WTC11 (cell line): ENCODE measurements at regions not wholly inside any gene's neighbourhood (a gene's known extent, or its start where the extent isn't known, plus 50 kb on each side); places are given as distances from the start of the nearest gene placed in this dataset.

ENCODE experiments used
- ATAC-seq: fragments of 200-7000 bp; cut with Tn5 transposase; 2 replicates; pipeline ENCODE4 v1.10.0; 2021; ENCODE audit warnings: mild to moderate bottlenecking, moderate library complexity
- CTCF ChIA-PET: fragments of 300-600 bp; sonication (Branson Sonifier 250); formaldehyde crosslinking; loops from one replicate; lab custom pipeline; 2021; ENCODE audit warnings: antibody characterized with exemption; lab: Charles Lee
- POLR2A ChIA-PET: fragments of 350-600 bp; sonication (Branson Sonifier 250); formaldehyde crosslinking; loops from one replicate; lab custom pipeline; 2021; ENCODE audit warnings: antibody characterized with exemption; lab: Charles Lee
- DNase-seq: peaks from one replicate; pipeline ENCODE4 v3.0.0; 2021; ENCODE audit warnings: low spot score
- H3K27ac Mint-ChIP-seq: 2 replicates; pipeline ENCODE4 v1.8.0; 2021; ENCODE audit warnings: mixed read lengths
- H3K27me3 Mint-ChIP-seq: 2 replicates; pipeline ENCODE4 v1.8.0; 2021; ENCODE audit warnings: low read depth, mild to moderate bottlenecking, moderate library complexity, mixed read lengths
- H3K36me3 Mint-ChIP-seq: 2 replicates; pipeline ENCODE4 v1.8.0; 2021; ENCODE audit warnings: mixed read lengths
- H3K4me1 Mint-ChIP-seq: 2 replicates; pipeline ENCODE4 v1.8.0; 2022; ENCODE audit warnings: mixed read lengths
- H3K4me3 Mint-ChIP-seq: 2 replicates; pipeline ENCODE4 v1.8.0; 2021; ENCODE audit warnings: mild to moderate bottlenecking, moderate library complexity, mixed read lengths
- H3K9me3 Mint-ChIP-seq: 2 replicates; pipeline ENCODE4 v1.8.0; 2021; ENCODE audit warnings: mixed read lengths
- CBFB ChIP-seq: sonication (generic); formaldehyde crosslinking; IDR thresholded peaks from 2 replicates; pipeline ENCODE4 v1.8.1; 2022; ENCODE audit warnings: mild to moderate bottlenecking, low read depth, missing genetic modification reagents
- CTCF ChIP-seq: fragments of 200-600 bp; IDR thresholded peaks from 2 replicates; pipeline ENCODE4 v1.8.0; 2022; ENCODE audit warnings: antibody characterized with exemption
- ELF4 ChIP-seq: sonication (generic); formaldehyde crosslinking; IDR thresholded peaks from 2 replicates; pipeline ENCODE4 v1.8.1; 2022; ENCODE audit warnings: low read depth, mild to moderate bottlenecking, moderate library complexity, missing genetic modification reagents
- EMX1 ChIP-seq: fragments of 250-450 bp; sonication (Bioruptor Pico); IDR thresholded peaks from 2 replicates; pipeline ENCODE4 v1.8.0; 2021; ENCODE audit warnings: mild to moderate bottlenecking
- ERG ChIP-seq: fragments of 250-450 bp; sonication (Bioruptor Pico); IDR thresholded peaks from 2 replicates; pipeline ENCODE4 v1.8.0; 2021; ENCODE audit warnings: mild to moderate bottlenecking
- ESRRA ChIP-seq: sonication (generic); formaldehyde crosslinking; IDR thresholded peaks from 2 replicates; pipeline ENCODE4 v1.8.1; 2022; ENCODE audit warnings: mild to moderate bottlenecking, missing genetic modification reagents, borderline replicate concordance
- ETV6 ChIP-seq: sonication (generic); formaldehyde crosslinking; IDR thresholded peaks from 2 replicates; pipeline ENCODE4 v1.8.1; 2022; ENCODE audit warnings: mild to moderate bottlenecking, missing genetic modification reagents
- IRF1 ChIP-seq: sonication (generic); formaldehyde crosslinking; IDR thresholded peaks from 2 replicates; pipeline ENCODE4 v1.8.0; 2023; ENCODE audit warnings: missing genetic modification reagents
- JUN ChIP-seq: sonication (generic); formaldehyde crosslinking; IDR thresholded peaks from 2 replicates; pipeline ENCODE4 v1.8.0; 2023; ENCODE audit warnings: mild to moderate bottlenecking, missing genetic modification reagents
- MYBL2 ChIP-seq: sonication (generic); formaldehyde crosslinking; IDR thresholded peaks from 2 replicates; pipeline ENCODE4 v1.8.1; 2023; ENCODE audit warnings: mild to moderate bottlenecking, moderate library complexity, missing genetic modification reagents
- NFYB ChIP-seq: sonication (generic); formaldehyde crosslinking; conservative IDR thresholded peaks from 2 replicates; pipeline ENCODE4 v1.8.0; 2022; ENCODE audit warnings: low read depth, missing genetic modification reagents
- OVOL2 ChIP-seq: fragments of 250-450 bp; sonication (Bioruptor Pico); IDR thresholded peaks from 2 replicates; pipeline ENCODE4 v1.9.0; 2021; ENCODE audit warnings: mild to moderate bottlenecking, borderline replicate concordance
- TEAD4 ChIP-seq: sonication (generic); formaldehyde crosslinking; IDR thresholded peaks from 2 replicates; pipeline ENCODE4 v1.8.0; 2022; ENCODE audit warnings: mild to moderate bottlenecking, missing genetic modification reagents
- ZNF317 ChIP-seq: sonication (generic); formaldehyde crosslinking; IDR thresholded peaks from 2 replicates; pipeline ENCODE4 v1.8.1; 2023; ENCODE audit warnings: low read depth, mild to moderate bottlenecking, moderate library complexity, missing genetic modification reagents, borderline replicate concordance
- ZNF423 ChIP-seq: fragments of 250-450 bp; sonication (Bioruptor Pico); IDR thresholded peaks from 2 replicates; pipeline ENCODE4 v2.1.2; 2022; ENCODE audit warnings: mild to moderate bottlenecking, moderate library complexity
- TF ChIP-seq, protein P1 (sequence below): sonication (generic); formaldehyde crosslinking; conservative IDR thresholded peaks from 2 replicates; pipeline ENCODE4 v1.8.1; 2023; ENCODE audit warnings: mild to moderate bottlenecking, low read depth, missing genetic modification reagents, moderate library complexity
- TF ChIP-seq, protein P2 (sequence below): sonication (generic); formaldehyde crosslinking; IDR thresholded peaks from 2 replicates; pipeline ENCODE4 v1.8.0; 2023; ENCODE audit warnings: missing genetic modification reagents, mild to moderate bottlenecking, borderline replicate concordance

DNA sequence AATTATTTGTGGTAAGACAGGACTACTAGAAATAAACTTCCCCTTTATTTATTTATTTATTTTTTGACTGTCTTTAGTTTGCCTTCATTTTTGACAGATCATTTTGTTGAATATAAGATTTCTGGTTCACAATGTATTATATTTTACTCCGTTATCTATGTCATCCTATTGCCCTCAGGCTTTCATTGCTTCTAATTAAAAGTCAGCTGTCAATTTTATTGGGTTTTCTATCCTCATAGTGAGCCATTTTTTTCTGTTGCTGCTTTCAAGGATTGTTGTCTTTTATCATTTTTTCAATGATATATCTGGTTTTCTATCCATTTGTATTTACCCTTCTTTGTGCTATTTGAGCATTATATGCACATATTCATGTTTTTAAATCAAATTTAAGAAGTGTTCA, 866.2 kb downstream of the LRRIQ3 start:
- CTCF ChIA-PET, result no interaction called here
- Mint-ChIP-seq H3K36me3 (peaks cover 14% of the 10 kb centered on the region), H3K27ac (no peak overlapping the region), H3K27me3 (no peaks in the 10 kb centered on the region; the same call in 1 of the 2 replicates), H3K4me3 (no peak overlapping the region), H3K9me3 (peaks cover 23% of the 10 kb centered on the region), H3K4me1 (no peaks in the 10 kb centered on the region)
- DNase-seq (no peak), ATAC-seq (no peak)
- POLR2A ChIA-PET, result no interaction called here
- no peak for TF ChIP-seq JUN
- TF ChIP-seq ZNF317 (CRISPR knock-in tag), result peak; percentile 88
- TF ChIP-seq, protein P1, sequence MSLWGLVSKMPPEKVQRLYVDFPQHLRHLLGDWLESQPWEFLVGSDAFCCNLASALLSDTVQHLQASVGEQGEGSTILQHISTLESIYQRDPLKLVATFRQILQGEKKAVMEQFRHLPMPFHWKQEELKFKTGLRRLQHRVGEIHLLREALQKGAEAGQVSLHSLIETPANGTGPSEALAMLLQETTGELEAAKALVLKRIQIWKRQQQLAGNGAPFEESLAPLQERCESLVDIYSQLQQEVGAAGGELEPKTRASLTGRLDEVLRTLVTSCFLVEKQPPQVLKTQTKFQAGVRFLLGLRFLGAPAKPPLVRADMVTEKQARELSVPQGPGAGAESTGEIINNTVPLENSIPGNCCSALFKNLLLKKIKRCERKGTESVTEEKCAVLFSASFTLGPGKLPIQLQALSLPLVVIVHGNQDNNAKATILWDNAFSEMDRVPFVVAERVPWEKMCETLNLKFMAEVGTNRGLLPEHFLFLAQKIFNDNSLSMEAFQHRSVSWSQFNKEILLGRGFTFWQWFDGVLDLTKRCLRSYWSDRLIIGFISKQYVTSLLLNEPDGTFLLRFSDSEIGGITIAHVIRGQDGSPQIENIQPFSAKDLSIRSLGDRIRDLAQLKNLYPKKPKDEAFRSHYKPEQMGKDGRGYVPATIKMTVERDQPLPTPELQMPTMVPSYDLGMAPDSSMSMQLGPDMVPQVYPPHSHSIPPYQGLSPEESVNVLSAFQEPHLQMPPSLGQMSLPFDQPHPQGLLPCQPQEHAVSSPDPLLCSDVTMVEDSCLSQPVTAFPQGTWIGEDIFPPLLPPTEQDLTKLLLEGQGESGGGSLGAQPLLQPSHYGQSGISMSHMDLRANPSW (CRISPR knock-in tag), result no peak
- no peak for TF ChIP-seq ETV6 (CRISPR knock-in tag)

DNA sequence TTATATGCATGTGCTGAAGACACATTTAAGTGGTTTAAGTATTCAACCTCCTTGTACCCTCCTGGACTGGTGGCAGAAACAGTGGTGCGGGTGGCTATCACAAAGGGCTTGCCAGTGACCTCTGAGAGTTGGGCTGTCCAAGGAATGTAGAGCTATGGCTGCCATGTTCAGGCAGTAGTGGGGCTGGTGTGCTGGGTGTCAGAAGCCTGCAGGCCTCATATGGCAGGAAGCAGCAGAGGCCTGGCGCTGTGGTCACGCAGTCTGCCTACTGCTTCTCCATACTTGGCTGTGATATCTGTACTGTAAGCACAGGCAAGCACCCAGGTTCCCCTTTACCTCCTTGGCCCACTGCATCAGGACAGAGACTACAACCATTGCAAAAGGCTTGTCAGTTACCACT, 870.0 kb downstream of the LRRIQ3 start:
- Mint-ChIP-seq H3K36me3 (peaks cover 14% of the 10 kb centered on the region), H3K27me3 (no peaks in the 10 kb centered on the region; the same call in 1 of the 2 replicates), H3K9me3 (peaks cover 31% of the 10 kb centered on the region), H3K4me3 (no peak overlapping the region), H3K27ac (no peak overlapping the region), H3K4me1 (no peaks in the 10 kb centered on the region)
- ChIA-PET POLR2A (no interaction called here), CTCF (no interaction called here)
- DNase-seq (no peak), ATAC-seq (no peak)
- TF ChIP-seq, protein P2, sequence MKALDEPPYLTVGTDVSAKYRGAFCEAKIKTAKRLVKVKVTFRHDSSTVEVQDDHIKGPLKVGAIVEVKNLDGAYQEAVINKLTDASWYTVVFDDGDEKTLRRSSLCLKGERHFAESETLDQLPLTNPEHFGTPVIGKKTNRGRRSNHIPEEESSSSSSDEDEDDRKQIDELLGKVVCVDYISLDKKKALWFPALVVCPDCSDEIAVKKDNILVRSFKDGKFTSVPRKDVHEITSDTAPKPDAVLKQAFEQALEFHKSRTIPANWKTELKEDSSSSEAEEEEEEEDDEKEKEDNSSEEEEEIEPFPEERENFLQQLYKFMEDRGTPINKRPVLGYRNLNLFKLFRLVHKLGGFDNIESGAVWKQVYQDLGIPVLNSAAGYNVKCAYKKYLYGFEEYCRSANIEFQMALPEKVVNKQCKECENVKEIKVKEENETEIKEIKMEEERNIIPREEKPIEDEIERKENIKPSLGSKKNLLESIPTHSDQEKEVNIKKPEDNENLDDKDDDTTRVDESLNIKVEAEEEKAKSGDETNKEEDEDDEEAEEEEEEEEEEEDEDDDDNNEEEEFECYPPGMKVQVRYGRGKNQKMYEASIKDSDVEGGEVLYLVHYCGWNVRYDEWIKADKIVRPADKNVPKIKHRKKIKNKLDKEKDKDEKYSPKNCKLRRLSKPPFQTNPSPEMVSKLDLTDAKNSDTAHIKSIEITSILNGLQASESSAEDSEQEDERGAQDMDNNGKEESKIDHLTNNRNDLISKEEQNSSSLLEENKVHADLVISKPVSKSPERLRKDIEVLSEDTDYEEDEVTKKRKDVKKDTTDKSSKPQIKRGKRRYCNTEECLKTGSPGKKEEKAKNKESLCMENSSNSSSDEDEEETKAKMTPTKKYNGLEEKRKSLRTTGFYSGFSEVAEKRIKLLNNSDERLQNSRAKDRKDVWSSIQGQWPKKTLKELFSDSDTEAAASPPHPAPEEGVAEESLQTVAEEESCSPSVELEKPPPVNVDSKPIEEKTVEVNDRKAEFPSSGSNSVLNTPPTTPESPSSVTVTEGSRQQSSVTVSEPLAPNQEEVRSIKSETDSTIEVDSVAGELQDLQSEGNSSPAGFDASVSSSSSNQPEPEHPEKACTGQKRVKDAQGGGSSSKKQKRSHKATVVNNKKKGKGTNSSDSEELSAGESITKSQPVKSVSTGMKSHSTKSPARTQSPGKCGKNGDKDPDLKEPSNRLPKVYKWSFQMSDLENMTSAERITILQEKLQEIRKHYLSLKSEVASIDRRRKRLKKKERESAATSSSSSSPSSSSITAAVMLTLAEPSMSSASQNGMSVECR (CRISPR knock-in tag), result no peak
- TF ChIP-seq EMX1 (no peak), ZNF317 (CRISPR knock-in tag) (no peak), ESRRA (CRISPR knock-in tag) (no peak), CTCF (no peak), ELF4 (CRISPR knock-in tag) (no peak), TEAD4 (CRISPR knock-in tag) (no peak), ZNF423 (CRISPR knock-in tag) (no peak), IRF1 (CRISPR knock-in tag) (no peak), MYBL2 (CRISPR knock-in tag) (no peak), OVOL2 (no peak), CBFB (CRISPR knock-in tag) (no peak), ERG (CRISPR knock-in tag) (no peak), NFYB (CRISPR knock-in tag) (no peak)
